ENCODE measurements at regions not wholly inside any gene's neighbourhood (a gene's known extent, or its start where the extent isn't known, plus 50 kb on each side); places are given as distances from the start of the nearest gene placed in this dataset.

- no peak overlapping the region for H3K4me3 ChIP-seq (ENCODE audit: low read length)
- TF ChIP-seq, protein P1, sequence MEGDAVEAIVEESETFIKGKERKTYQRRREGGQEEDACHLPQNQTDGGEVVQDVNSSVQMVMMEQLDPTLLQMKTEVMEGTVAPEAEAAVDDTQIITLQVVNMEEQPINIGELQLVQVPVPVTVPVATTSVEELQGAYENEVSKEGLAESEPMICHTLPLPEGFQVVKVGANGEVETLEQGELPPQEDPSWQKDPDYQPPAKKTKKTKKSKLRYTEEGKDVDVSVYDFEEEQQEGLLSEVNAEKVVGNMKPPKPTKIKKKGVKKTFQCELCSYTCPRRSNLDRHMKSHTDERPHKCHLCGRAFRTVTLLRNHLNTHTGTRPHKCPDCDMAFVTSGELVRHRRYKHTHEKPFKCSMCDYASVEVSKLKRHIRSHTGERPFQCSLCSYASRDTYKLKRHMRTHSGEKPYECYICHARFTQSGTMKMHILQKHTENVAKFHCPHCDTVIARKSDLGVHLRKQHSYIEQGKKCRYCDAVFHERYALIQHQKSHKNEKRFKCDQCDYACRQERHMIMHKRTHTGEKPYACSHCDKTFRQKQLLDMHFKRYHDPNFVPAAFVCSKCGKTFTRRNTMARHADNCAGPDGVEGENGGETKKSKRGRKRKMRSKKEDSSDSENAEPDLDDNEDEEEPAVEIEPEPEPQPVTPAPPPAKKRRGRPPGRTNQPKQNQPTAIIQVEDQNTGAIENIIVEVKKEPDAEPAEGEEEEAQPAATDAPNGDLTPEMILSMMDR (conservative IDR thresholded peaks at IDR 0.05; ENCODE audit: low read depth, low read length) = no peak
Observed at GRCh38 chr1:221291113-221291512, 411.9 kb downstream of the HLX start.

DNA sequence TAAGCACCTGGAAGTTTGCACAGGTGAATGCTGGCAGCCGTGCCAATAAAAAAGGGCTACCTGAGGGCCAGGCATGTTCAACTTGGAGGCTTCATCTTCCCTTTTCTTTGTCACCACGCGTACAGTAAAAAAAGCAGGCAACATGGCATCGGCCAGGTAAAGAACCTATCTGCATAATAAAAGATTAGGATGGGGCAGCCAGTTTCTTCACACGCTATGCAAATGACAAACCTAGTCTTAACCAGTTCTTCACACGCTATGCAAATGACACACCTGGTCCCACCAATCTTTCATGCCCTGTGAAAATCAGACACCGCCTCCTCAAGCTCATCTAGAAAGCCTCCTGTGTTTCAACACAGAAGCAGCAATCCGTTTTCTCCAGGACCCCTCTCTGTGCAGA is 413.4 kb downstream of the HLX start:
- DNase-seq (ENCODE audit: low read depth) = no peak
- no peak overlapping the region for H3K4me3 ChIP-seq (ENCODE audit: low read length)
- TF ChIP-seq, protein P1 (conservative IDR thresholded peaks at IDR 0.05; ENCODE audit: low read depth, low read length) = no peak

More at GRCh38 chr1:221291113-221291512, 411.9 kb downstream of the HLX start:
- no peak for DNase-seq (ENCODE audit: low read depth)

DNA sequence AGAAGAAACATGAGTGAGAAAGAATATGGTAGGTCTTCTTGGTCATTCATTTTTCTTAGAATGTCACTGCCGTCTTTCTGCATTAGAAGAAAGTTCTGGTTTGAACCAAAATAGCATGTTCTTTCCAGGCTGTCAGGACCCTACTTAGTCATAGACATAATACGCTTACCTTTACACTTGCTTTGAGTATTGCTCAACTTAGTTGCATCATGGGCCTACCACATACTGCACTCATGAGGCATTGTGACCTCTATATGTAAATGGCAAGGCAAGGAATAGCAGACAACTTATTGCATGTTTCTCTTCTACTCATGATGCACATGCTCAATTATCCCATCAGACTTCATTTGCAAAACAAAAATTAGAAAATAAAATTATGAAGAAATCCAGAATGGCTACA is 415.0 kb downstream of the HLX start:
- TF ChIP-seq, protein P1 (conservative IDR thresholded peaks at IDR 0.05; ENCODE audit: low read depth, low read length) = no peak
- H3K4me3 ChIP-seq (ENCODE audit: low read length) = no peak overlapping the region
- no peak for DNase-seq (ENCODE audit: low read depth)

DNA sequence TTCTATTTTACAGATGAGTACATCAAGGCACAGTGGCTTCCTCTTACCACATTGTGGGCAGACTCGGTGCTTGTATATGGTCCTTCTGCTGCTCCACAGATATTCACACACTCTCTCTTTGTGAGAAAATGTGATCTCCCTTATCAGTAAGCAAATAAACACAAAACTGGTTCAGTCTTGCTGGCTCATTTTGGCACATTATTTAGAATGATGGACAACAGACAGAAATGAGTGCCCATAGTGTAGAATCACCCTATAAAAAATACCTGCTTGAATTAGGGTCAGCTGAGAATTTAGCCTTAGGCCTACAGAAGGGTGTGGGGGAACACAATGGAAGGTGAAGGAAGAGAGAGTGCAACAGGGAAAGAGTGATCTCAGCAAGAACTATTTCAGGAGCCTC is 423.1 kb downstream of the HLX start:
- TF ChIP-seq, protein P1 (conservative IDR thresholded peaks at IDR 0.05; ENCODE audit: low read depth, low read length) = no peak
- no peak for DNase-seq (ENCODE audit: low read depth)
- H3K4me3 ChIP-seq (ENCODE audit: low read length) = no peak overlapping the region

DNA sequence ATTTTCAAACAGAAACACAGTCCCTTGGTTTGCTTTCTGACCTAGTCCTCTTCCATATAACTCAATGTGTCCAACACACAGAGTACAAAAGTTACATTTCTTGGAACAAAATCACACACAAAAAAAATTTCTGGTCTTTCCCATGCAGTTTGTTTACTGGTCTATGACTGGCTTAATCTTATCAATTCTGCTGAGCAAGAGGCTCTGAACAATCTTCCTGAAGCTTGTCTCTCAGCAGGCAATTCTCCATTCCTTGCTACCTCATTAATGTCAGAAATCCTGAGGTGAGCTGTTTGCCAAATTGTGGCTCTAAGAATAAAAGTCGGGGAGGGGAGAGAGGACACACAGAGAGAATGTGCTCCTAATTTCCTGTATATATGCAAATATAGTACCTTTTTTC is 423.6 kb downstream of the HLX start:
- no peak for DNase-seq (ENCODE audit: low read depth)
- H3K4me3 ChIP-seq (ENCODE audit: low read length) = no peak overlapping the region
- TF ChIP-seq, protein P1 (conservative IDR thresholded peaks at IDR 0.05; ENCODE audit: low read depth, low read length) = no peak

DNA sequence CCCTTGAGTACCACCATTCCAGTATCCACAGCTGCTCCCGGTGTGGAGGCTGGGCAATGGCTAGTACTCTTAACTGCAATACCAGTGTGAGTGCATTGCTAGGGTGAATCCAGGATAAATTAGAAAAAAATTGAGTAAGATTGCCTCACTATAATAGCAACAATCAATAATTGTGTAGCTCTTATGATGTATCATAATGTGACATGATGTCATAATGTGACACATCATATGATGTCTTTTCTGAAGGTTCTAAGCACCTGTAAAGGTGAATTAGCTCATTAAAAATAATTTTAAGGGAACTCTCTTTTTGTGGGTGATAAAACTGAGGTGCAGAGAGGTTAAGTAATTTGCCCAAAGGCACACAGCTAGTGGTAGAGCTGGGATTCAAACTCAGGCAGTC is 424.4 kb downstream of the HLX start:
- TF ChIP-seq, protein P1 (conservative IDR thresholded peaks at IDR 0.05; ENCODE audit: low read depth, low read length) = no peak
- H3K4me3 ChIP-seq (ENCODE audit: low read length) = no peak overlapping the region
- DNase-seq (ENCODE audit: low read depth) = no peak

- TF ChIP-seq, protein P1 (conservative IDR thresholded peaks at IDR 0.05; ENCODE audit: low read depth, low read length) = no peak
- H3K4me3 ChIP-seq (ENCODE audit: low read length) = no peak overlapping the region
- no peak for DNase-seq (ENCODE audit: low read depth)
Observed at GRCh38 chr1:221306239-221306638, 427.0 kb downstream of the HLX start.

Measured in retinal pigment epithelial cell (primary cell).